Ishikawa (cell line): ENCODE measurements at regions not wholly inside any gene's neighbourhood (a gene's known extent, or its start where the extent isn't known, plus 50 kb on each side); places are given as distances from the start of the nearest gene placed in this dataset.

ENCODE experiments used
- EP300 ChIP-seq: IDR thresholded peaks from 2 replicates; pipeline ENCODE4 v1.6.1; 2012; ENCODE audit warnings: borderline replicate concordance
- YY1 ChIP-seq: IDR thresholded peaks from 2 replicates; pipeline ENCODE4 v1.6.1; 2012; ENCODE audit warnings: low read depth
- TF ChIP-seq, protein P1 (sequence below): IDR thresholded peaks from 2 replicates; pipeline ENCODE4 v1.6.1; 2012; ENCODE audit warnings: low read depth, mild to moderate bottlenecking

DNA sequence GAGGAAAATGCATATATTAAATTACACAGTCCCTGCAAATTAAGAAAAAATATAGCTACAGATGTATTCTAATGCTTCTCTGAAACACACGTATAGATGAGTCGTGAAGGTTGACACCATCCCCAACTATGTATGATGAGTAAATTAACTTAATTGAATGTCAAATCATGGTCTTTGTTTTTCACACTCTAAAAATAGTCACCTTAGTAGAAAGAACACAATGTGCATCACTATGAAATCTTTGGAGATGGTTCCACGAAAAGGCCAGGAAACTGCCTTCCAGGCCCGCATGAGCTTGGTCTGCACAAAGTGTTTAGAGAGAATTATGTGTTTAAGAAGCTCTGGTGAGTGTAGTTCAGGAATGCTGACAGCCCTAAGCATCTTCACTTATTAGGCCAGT is 313.4 kb upstream of the IL12A start:
- TF ChIP-seq EP300 (no peak), YY1 (no peak)
- TF ChIP-seq, protein P1, sequence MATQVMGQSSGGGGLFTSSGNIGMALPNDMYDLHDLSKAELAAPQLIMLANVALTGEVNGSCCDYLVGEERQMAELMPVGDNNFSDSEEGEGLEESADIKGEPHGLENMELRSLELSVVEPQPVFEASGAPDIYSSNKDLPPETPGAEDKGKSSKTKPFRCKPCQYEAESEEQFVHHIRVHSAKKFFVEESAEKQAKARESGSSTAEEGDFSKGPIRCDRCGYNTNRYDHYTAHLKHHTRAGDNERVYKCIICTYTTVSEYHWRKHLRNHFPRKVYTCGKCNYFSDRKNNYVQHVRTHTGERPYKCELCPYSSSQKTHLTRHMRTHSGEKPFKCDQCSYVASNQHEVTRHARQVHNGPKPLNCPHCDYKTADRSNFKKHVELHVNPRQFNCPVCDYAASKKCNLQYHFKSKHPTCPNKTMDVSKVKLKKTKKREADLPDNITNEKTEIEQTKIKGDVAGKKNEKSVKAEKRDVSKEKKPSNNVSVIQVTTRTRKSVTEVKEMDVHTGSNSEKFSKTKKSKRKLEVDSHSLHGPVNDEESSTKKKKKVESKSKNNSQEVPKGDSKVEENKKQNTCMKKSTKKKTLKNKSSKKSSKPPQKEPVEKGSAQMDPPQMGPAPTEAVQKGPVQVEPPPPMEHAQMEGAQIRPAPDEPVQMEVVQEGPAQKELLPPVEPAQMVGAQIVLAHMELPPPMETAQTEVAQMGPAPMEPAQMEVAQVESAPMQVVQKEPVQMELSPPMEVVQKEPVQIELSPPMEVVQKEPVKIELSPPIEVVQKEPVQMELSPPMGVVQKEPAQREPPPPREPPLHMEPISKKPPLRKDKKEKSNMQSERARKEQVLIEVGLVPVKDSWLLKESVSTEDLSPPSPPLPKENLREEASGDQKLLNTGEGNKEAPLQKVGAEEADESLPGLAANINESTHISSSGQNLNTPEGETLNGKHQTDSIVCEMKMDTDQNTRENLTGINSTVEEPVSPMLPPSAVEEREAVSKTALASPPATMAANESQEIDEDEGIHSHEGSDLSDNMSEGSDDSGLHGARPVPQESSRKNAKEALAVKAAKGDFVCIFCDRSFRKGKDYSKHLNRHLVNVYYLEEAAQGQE, result no peak
